Transverse colon (tissue), 4 donors: ENCODE measurements at regions not wholly inside any gene's neighbourhood (a gene's known extent, or its start where the extent isn't known, plus 50 kb on each side); places are given as distances from the start of the nearest gene placed in this dataset.

Experiments
- CTCF ChIP-seq, 5 experiments: fragments of 200-600 bp in 3 of 5; fragments of 450-650 bp in 2 of 5; sonication (generic) in 3 of 5; IDR thresholded peaks; 1 replicate in 2 of 5; 2 replicates in 3 of 5; pipeline ENCODE4 v1.5.1; 2016 to 2017; ENCODE audit warnings: antibody characterized with exemption in 5 of 5, inconsistent platforms in 3 of 5, mild to moderate bottlenecking in 2 of 5, moderate library complexity in 1 of 5
- EP300 ChIP-seq: sonication (generic); formaldehyde crosslinking; IDR thresholded peaks from one replicate; pipeline ENCODE4 v1.6.1; 2017; ENCODE audit warnings: antibody characterized with exemption, low read depth
- POLR2A ChIP-seq: fragments of 450-650 bp; IDR thresholded peaks from one replicate; pipeline ENCODE4 v1.6.1; 2016; ENCODE audit warnings: antibody characterized with exemption, mild to moderate bottlenecking, moderate library complexity
- POLR2AphosphoS5 ChIP-seq, 3 donors: sonication (generic); formaldehyde crosslinking; IDR thresholded peaks; one replicate each; pipeline ENCODE4 v1.6.1; 2016; ENCODE audit warnings: antibody characterized with exemption in 3 of 3

GRCh38 chr9:526904-527591 lies 312.4 kb downstream of the DOCK8 start:
- no peak for TF ChIP-seq POLR2A
- TF ChIP-seq CTCF (IDR thresholded peaks at IDR 0.05): no peak
- no peak for TF ChIP-seq POLR2AphosphoS5 (IDR thresholded peaks at IDR 0.05)
- no peak for TF ChIP-seq EP300
